Fibroblast of lung (primary cell): ENCODE measurements at regions not wholly inside any gene's neighbourhood (a gene's known extent, or its start where the extent isn't known, plus 50 kb on each side); places are given as distances from the start of the nearest gene placed in this dataset.

Experiments used
- DNase-seq, 2 donors: peaks; one replicate each; pipeline versions ENCODE4 v3.0.0 to v3.0.0-alpha.2; 2010; ENCODE audit warnings: low read depth in 2 of 2
- H2AFZ ChIP-seq: 2 replicates; pipeline ENCODE4 v1.5.1; 2012; ENCODE audit warnings: low read length, control low read depth, inconsistent platforms
- H3K27ac ChIP-seq: 2 replicates; pipeline ENCODE4 v1.5.1; 2011; ENCODE audit warnings: low read length, control low read depth; ENCODE audit not compliant: insufficient read depth
- H3K27me3 ChIP-seq: 2 replicates; pipeline ENCODE4 v1.5.1; 2011; ENCODE audit warnings: mild to moderate bottlenecking, low read length; ENCODE audit not compliant: control insufficient read depth, insufficient read depth
- H3K36me3 ChIP-seq: 2 replicates; pipeline ENCODE4 v1.5.1; 2011; ENCODE audit warnings: low read length; ENCODE audit not compliant: control insufficient read depth, insufficient read depth
- H3K4me1 ChIP-seq: 2 replicates; pipeline ENCODE4 v1.5.1; 2011; ENCODE audit warnings: low read length; ENCODE audit not compliant: control insufficient read depth, insufficient read depth; ENCODE audit errors: extremely low read depth
- H3K4me2 ChIP-seq: 2 replicates; pipeline ENCODE4 v1.5.1; 2011; ENCODE audit warnings: low read length, control low read depth; ENCODE audit not compliant: insufficient read depth; ENCODE audit errors: extremely low read depth
- H3K4me3 ChIP-seq, 4 experiments: fragments of 200-600 bp in 1 of 4; sonication (generic) in 1 of 4; replicated peaks in 1 of 4; 2 replicates each; pipeline ENCODE4 v1.5.1; 2011 to 2016; ENCODE audit warnings: low read length in 4 of 4, low read depth in 3 of 4, mild to moderate bottlenecking in 3 of 4, control low read depth in 2 of 4, inconsistent platforms in 1 of 4, mixed read lengths in 1 of 4; ENCODE audit not compliant: insufficient read depth in 1 of 4; ENCODE audit errors: control extremely low read depth in 1 of 4
- H3K79me2 ChIP-seq: 2 replicates; pipeline ENCODE4 v1.5.1; 2012; ENCODE audit warnings: mild to moderate bottlenecking, low read length, inconsistent platforms; ENCODE audit not compliant: control insufficient read depth, insufficient read depth
- H3K9ac ChIP-seq: 2 replicates; pipeline ENCODE4 v1.5.1; 2011; ENCODE audit warnings: mild to moderate bottlenecking, low read length, control low read depth; ENCODE audit not compliant: insufficient read depth
- H3K9me3 ChIP-seq: 2 replicates; pipeline ENCODE4 v1.5.1; 2012; ENCODE audit warnings: low read depth, low read length; ENCODE audit not compliant: control insufficient read depth, insufficient read depth
- H4K20me1 ChIP-seq: 2 replicates; pipeline ENCODE4 v1.5.1; 2011; ENCODE audit warnings: low read length; ENCODE audit not compliant: control insufficient read depth, insufficient read depth; ENCODE audit errors: extremely low read depth
- CTCF ChIP-seq, 2 donors: IDR thresholded peaks in 1 of 2; conservative IDR thresholded peaks in 1 of 2; 1 replicate in 1 of 2; 2 replicates in 1 of 2; pipeline ENCODE4 v1.5.1; 2011 to 2012; ENCODE audit warnings: low read length in 2 of 2, control low read depth in 1 of 2, inconsistent platforms in 1 of 2, low read depth in 1 of 2, mild to moderate bottlenecking in 1 of 2
- EZH2 ChIP-seq: IDR thresholded peaks from 2 replicates; pipeline ENCODE4 v1.5.1; 2012; ENCODE audit warnings: low read length, control low read depth, mild to moderate bottlenecking; ENCODE audit errors: missing control alignments

GRCh38 chr11:128180441-128181087, 406.8 kb downstream of the ETS1 start:
- Histone ChIP-seq H2AFZ (no peak overlapping the region), H3K79me2 (no peaks in the 10 kb centered on the region), H3K4me3 (no peak overlapping the region), H3K9me3 (no peaks in the 10 kb centered on the region), H3K27me3 (peaks cover 2% of the 10 kb centered on the region), H3K4me2 (no peak overlapping the region), H3K4me1 (peaks cover 8% of the 10 kb centered on the region), H3K9ac (no peak overlapping the region), H3K27ac (no peak overlapping the region), H3K36me3 (no peaks in the 10 kb centered on the region), H4K20me1 (no peaks in the 10 kb centered on the region)
- TF ChIP-seq EZH2, result no peak
- TF ChIP-seq CTCF (conservative IDR thresholded peaks at IDR 0.05 in 1 of 2, IDR thresholded peaks at IDR 0.05 in 1 of 2; ENCODE audit: low read depth in 1 of 2, low read length in 2 of 2), result no peak
- peak; percentile 79 to 95 for DNase-seq

- TF ChIP-seq CTCF (conservative IDR thresholded peaks at IDR 0.05 in 1 of 2, IDR thresholded peaks at IDR 0.05 in 1 of 2; ENCODE audit: low read depth in 1 of 2, low read length in 2 of 2), result no peak
- no peak for TF ChIP-seq EZH2
- no peak overlapping the region for H3K4me2 ChIP-seq
- H3K27me3 ChIP-seq, result peaks cover 2% of the 10 kb centered on the region
- no peaks in the 10 kb centered on the region for H4K20me1 ChIP-seq
- H2AFZ ChIP-seq, result no peak overlapping the region
- H3K36me3 ChIP-seq, result no peaks in the 10 kb centered on the region
- H3K4me1 ChIP-seq, result peaks cover 8% of the 10 kb centered on the region
- no peaks in the 10 kb centered on the region for H3K79me2 ChIP-seq
- DNase-seq, result no peak
- H3K9me3 ChIP-seq, result no peaks in the 10 kb centered on the region
- H3K9ac ChIP-seq, result no peak overlapping the region
- no peak overlapping the region for H3K27ac ChIP-seq
- H3K4me3 ChIP-seq, result no peak overlapping the region
Measured at GRCh38 chr11:128179512-128179911, 407.8 kb downstream of the ETS1 start.

- TF ChIP-seq CTCF (conservative IDR thresholded peaks at IDR 0.05 in 1 of 2, IDR thresholded peaks at IDR 0.05 in 1 of 2; ENCODE audit: low read depth in 1 of 2, low read length in 2 of 2) (no peak), EZH2 (no peak)
- Histone ChIP-seq H3K4me1 (peaks cover 8% of the 10 kb centered on the region), H3K4me3 (no peak overlapping the region), H3K27me3 (peaks cover 2% of the 10 kb centered on the region), H3K4me2 (no peak overlapping the region), H3K79me2 (no peaks in the 10 kb centered on the region), H2AFZ (no peak overlapping the region), H3K9ac (no peak overlapping the region), H3K27ac (no peak overlapping the region), H3K9me3 (no peaks in the 10 kb centered on the region), H3K36me3 (no peaks in the 10 kb centered on the region), H4K20me1 (no peaks in the 10 kb centered on the region)
- DNase-seq, result peak in 1 of 2 donors; percentile 59
Measured at GRCh38 chr11:128179039-128179438, 408.3 kb downstream of the ETS1 start.
